Tongue (tissue), 1 donor: ENCODE measurements at regions not wholly inside any gene's neighbourhood (a gene's known extent, or its start where the extent isn't known, plus 50 kb on each side); places are given as distances from the start of the nearest gene placed in this dataset.
"Not testable (repeated sequence)": the region's sequence is repeated elsewhere in the genome, so short reads cannot be mapped to it uniquely, and the experiment has no call there.

Source experiments
- DNase-seq: peaks from one replicate; pipeline ENCODE4 v3.0.0-alpha.2; 2015

- DNase-seq = no peak
Measured at GRCh38 chr6:50998905-50999304, 180.2 kb downstream of the TFAP2B start.

GRCh38 chr6:51001399-51001798, 182.7 kb downstream of the TFAP2B start:
- no peak for DNase-seq

GRCh38 chr6:51004380-51004779, 185.7 kb downstream of the TFAP2B start:
- no peak for DNase-seq

GRCh38 chr6:51005779-51006178, 187.1 kb downstream of the TFAP2B start:
- no peak for DNase-seq

- DNase-seq = no peak
Measured at GRCh38 chr6:51007237-51007636, 188.6 kb downstream of the TFAP2B start.

GRCh38 chr6:51008693-51009092, 190.0 kb downstream of the TFAP2B start:
- not testable (repeated sequence) for DNase-seq

GRCh38 chr6:51013376-51013775, 194.7 kb downstream of the TFAP2B start:
- no peak for DNase-seq

GRCh38 chr6:51015394-51015793, 196.7 kb downstream of the TFAP2B start:
- DNase-seq = no peak

- DNase-seq = no peak
Measured at GRCh38 chr6:51016489-51016888, 197.8 kb downstream of the TFAP2B start.

GRCh38 chr6:51019806-51020205, 201.1 kb downstream of the TFAP2B start:
- DNase-seq = peak; percentile 3

GRCh38 chr6:51021171-51021570, 202.5 kb downstream of the TFAP2B start:
- DNase-seq = no peak

- no peak for DNase-seq
Measured at GRCh38 chr6:51024126-51024525, 205.5 kb downstream of the TFAP2B start.

GRCh38 chr6:51025082-51025777, 206.6 kb downstream of the TFAP2B start:
- DNase-seq = no peak

GRCh38 chr6:51027283-51028065, 208.8 kb downstream of the TFAP2B start:
- no peak for DNase-seq

GRCh38 chr6:51028276-51028675, 209.6 kb downstream of the TFAP2B start:
- DNase-seq = no peak

- DNase-seq = no peak
Measured at GRCh38 chr6:51029561-51029960, 210.9 kb downstream of the TFAP2B start.

- DNase-seq = peak; percentile 2
Measured at GRCh38 chr6:51045548-51045947, 226.9 kb downstream of the TFAP2B start.

- no peak for DNase-seq
Measured at GRCh38 chr6:51049288-51049982, 230.8 kb downstream of the TFAP2B start.

- DNase-seq = no peak
Measured at GRCh38 chr6:51049983-51050877, 231.6 kb downstream of the TFAP2B start.

- not testable (repeated sequence) for DNase-seq
Measured at GRCh38 chr6:51052716-51053115, 234.0 kb downstream of the TFAP2B start.

GRCh38 chr6:51055316-51055715, 236.6 kb downstream of the TFAP2B start:
- DNase-seq = not testable (repeated sequence)

GRCh38 chr6:51057296-51057695, 238.6 kb downstream of the TFAP2B start:
- no peak for DNase-seq
